Muscle of leg (tissue), 3 donors: ENCODE measurements at regions not wholly inside any gene's neighbourhood (a gene's known extent, or its start where the extent isn't known, plus 50 kb on each side); places are given as distances from the start of the nearest gene placed in this dataset.
A peak's percentile ranks its signal among the peaks of the same experiment; 100 is the strongest.

Experiments
- DNase-seq: peaks from one replicate; pipeline ENCODE4 v3.0.0; 2013
- H3K27ac ChIP-seq: one replicate; pipeline ENCODE4 v1.5.1; 2013; ENCODE audit warnings: mild to moderate bottlenecking, low read length, control low read depth
- H3K27me3 ChIP-seq: one replicate; pipeline ENCODE4 v1.6.1; 2013; ENCODE audit warnings: low read length; ENCODE audit not compliant: control insufficient read depth, insufficient read depth
- H3K36me3 ChIP-seq: one replicate; pipeline ENCODE4 v1.6.1; 2013; ENCODE audit warnings: low read length; ENCODE audit not compliant: control insufficient read depth, insufficient read depth
- H3K4me1 ChIP-seq: one replicate; pipeline ENCODE4 v1.6.1; 2013; ENCODE audit warnings: low read length; ENCODE audit not compliant: control insufficient read depth, insufficient read depth
- H3K4me3 ChIP-seq: one replicate; pipeline ENCODE4 v1.5.1; 2013; ENCODE audit warnings: low read length, control low read depth
- H3K9me3 ChIP-seq: replicated peaks from 2 replicates; pipeline ENCODE4 v1.6.1; 2013; ENCODE audit warnings: low read depth, low read length; ENCODE audit not compliant: control insufficient read depth
- WGBS: methylation state at CpG from one replicate; pipeline ENCODE4 v1.1.5; 2013; ENCODE audit warnings: missing lambda C conversion rate; ENCODE audit not compliant: insufficient coverage; 5-methylcytosine and 5-hydroxymethylcytosine counted together

GRCh38 chr11:19365743-19366410 is 125.1 kb upstream of the E2F8 start:
- H3K27me3 ChIP-seq = peaks cover 3% of the 10 kb centered on the region
- no peak overlapping the region for H3K4me3 ChIP-seq
- no peak overlapping the region for H3K27ac ChIP-seq
- H3K4me1 ChIP-seq = peaks cover 26% of the 10 kb centered on the region
- no peaks in the 10 kb centered on the region for H3K36me3 ChIP-seq
- no peak for DNase-seq
- H3K9me3 ChIP-seq = no peaks in the 10 kb centered on the region
- WGBS = no CpG with 5 or more reads among the region's 1 CpG

- Histone ChIP-seq H3K4me3 (no peak overlapping the region), H3K36me3 (no peaks in the 10 kb centered on the region), H3K27me3 (peaks cover 26% of the 10 kb centered on the region), H3K9me3 (no peaks in the 10 kb centered on the region), H3K4me1 (no peaks in the 10 kb centered on the region), H3K27ac (no peak overlapping the region)
- 84% methylated on average over 3 of the region's 7 CpGs for WGBS
- DNase-seq = no peak
These were observed 118.7 kb upstream of the E2F8 start for GRCh38 chr11:19359221-19360000.

GRCh38 chr11:19357943-19358342 is 117.2 kb upstream of the E2F8 start:
- Histone ChIP-seq H3K4me1 (peaks cover 3% of the 10 kb centered on the region), H3K36me3 (no peaks in the 10 kb centered on the region), H3K4me3 (no peak overlapping the region), H3K9me3 (no peaks in the 10 kb centered on the region), H3K27me3 (peaks cover 28% of the 10 kb centered on the region), H3K27ac (no peak overlapping the region)
- WGBS = 81% methylated on average over 3 of the region's 3 CpGs
- DNase-seq = no peak

- no peak for DNase-seq
- peaks cover 7% of the 10 kb centered on the region for H3K4me1 ChIP-seq
- H3K27me3 ChIP-seq = peaks cover 42% of the 10 kb centered on the region
- H3K9me3 ChIP-seq = no peaks in the 10 kb centered on the region
- no peak overlapping the region for H3K4me3 ChIP-seq
- H3K27ac ChIP-seq = no peak overlapping the region
- WGBS = no CpG with 5 or more reads among the region's 1 CpG
- no peaks in the 10 kb centered on the region for H3K36me3 ChIP-seq
These were observed 114.9 kb upstream of the E2F8 start for GRCh38 chr11:19355601-19356000.

GRCh38 chr11:19353287-19353850 is 112.6 kb upstream of the E2F8 start:
- peaks cover 58% of the 10 kb centered on the region for H3K27me3 ChIP-seq
- H3K36me3 ChIP-seq = no peaks in the 10 kb centered on the region
- WGBS = no CpG with 5 or more reads among the region's 2 CpGs
- H3K4me3 ChIP-seq = no peak overlapping the region
- no peak overlapping the region for H3K27ac ChIP-seq
- DNase-seq = no peak
- H3K4me1 ChIP-seq = peaks cover 20% of the 10 kb centered on the region
- no peaks in the 10 kb centered on the region for H3K9me3 ChIP-seq

GRCh38 chr11:19352771-19353160 is 112.0 kb upstream of the E2F8 start:
- Histone ChIP-seq H3K27ac (no peak overlapping the region), H3K4me1 (peaks cover 20% of the 10 kb centered on the region), H3K36me3 (no peaks in the 10 kb centered on the region), H3K9me3 (no peaks in the 10 kb centered on the region), H3K27me3 (peaks cover 60% of the 10 kb centered on the region), H3K4me3 (no peak overlapping the region)
- 69% methylated on average over 8 of the region's 9 CpGs for WGBS
- no peak for DNase-seq

- DNase-seq = peak; percentile 53
- Histone ChIP-seq H3K36me3 (no peaks in the 10 kb centered on the region), H3K9me3 (no peaks in the 10 kb centered on the region), H3K27me3 (peaks cover 66% of the 10 kb centered on the region), H3K27ac (no peak overlapping the region), H3K4me1 (peaks cover 20% of the 10 kb centered on the region), H3K4me3 (no peak overlapping the region)
- WGBS = no CpG with 5 or more reads among the region's 5 CpGs
These were observed 111.5 kb upstream of the E2F8 start for GRCh38 chr11:19352072-19352770.

GRCh38 chr11:19351426-19351825 is 110.7 kb upstream of the E2F8 start:
- Histone ChIP-seq H3K36me3 (no peaks in the 10 kb centered on the region), H3K4me3 (no peak overlapping the region), H3K27me3 (peaks cover 72% of the 10 kb centered on the region), H3K4me1 (peaks cover 23% of the 10 kb centered on the region), H3K9me3 (no peaks in the 10 kb centered on the region), H3K27ac (no peak overlapping the region)
- DNase-seq = no peak
- WGBS = no CpG with 5 or more reads among the region's 4 CpGs

GRCh38 chr11:19350160-19350559 is 109.4 kb upstream of the E2F8 start:
- Histone ChIP-seq H3K36me3 (no peaks in the 10 kb centered on the region), H3K4me3 (no peak overlapping the region), H3K27me3 (peaks cover 73% of the 10 kb centered on the region), H3K27ac (no peak overlapping the region), H3K9me3 (no peaks in the 10 kb centered on the region), H3K4me1 (peaks cover 35% of the 10 kb centered on the region)
- WGBS = 52% methylated on average over 7 of the region's 11 CpGs
- DNase-seq = no peak
